ENCODE measurements at regions not wholly inside any gene's neighbourhood (a gene's known extent, or its start where the extent isn't known, plus 50 kb on each side); places are given as distances from the start of the nearest gene placed in this dataset.
"Not testable (repeated sequence)": the region's sequence is repeated elsewhere in the genome, so short reads cannot be mapped to it uniquely, and the experiment has no call there.

DNA sequence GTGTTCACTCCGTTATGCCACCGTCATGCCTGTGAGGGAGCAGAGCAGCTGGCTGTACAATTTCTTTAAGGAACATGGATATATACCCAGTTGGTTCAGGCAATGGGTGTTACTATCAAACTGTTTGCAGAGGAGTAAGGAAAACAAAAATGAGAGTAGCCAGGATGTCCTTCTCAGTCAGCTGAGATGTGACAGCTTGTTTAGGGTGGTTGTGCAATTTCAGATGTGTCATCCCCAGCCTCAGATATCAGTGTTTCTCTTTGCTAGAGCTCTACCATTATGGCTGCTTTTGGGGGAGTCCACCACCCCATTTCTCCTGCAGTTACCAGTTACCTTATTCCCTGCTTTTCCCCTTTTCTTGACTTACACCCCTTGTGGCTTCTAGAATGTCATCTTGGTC, 135.2 kb upstream of the SLC24A2 start:
- Mint-ChIP-seq H3K27ac (no peak overlapping the region), H3K4me3 (no peak overlapping the region), H3K27me3 (peaks cover 1% of the 10 kb centered on the region), H3K4me1 (peaks cover 14% of the 10 kb centered on the region), H3K36me3 (no peaks in the 10 kb centered on the region), H3K9me3 (no peaks in the 10 kb centered on the region)

GRCh38 chr9:19922476-19923118, 133.8 kb upstream of the SLC24A2 start:
- Mint-ChIP-seq H3K27ac (no peak overlapping the region), H3K4me1 (peaks cover 9% of the 10 kb centered on the region), H3K36me3 (no peaks in the 10 kb centered on the region), H3K27me3 (peaks cover 1% of the 10 kb centered on the region), H3K9me3 (no peaks in the 10 kb centered on the region), H3K4me3 (no peak overlapping the region)

DNA sequence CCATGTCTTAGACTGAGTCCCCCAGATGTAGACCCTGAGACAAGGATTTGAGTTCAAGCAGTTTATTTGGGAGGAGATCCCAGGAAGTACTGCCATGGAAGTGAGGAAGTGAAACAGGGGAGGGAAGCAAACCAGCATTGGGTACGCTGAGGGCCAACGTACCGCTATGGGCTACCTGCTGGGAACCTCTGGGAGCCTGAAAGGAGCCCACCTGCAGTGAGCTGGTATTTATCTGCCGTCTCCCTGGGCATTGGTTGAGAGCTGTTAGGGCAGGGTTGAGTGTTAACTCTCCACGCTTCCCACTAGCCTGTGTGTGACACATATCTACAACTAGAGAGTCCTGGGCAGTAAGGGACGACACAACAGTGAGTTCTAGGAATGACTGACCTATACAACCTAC, 131.6 kb upstream of the SLC24A2 start:
- Mint-ChIP-seq H3K4me1 (no peaks in the 10 kb centered on the region), H3K27ac (no peak overlapping the region), H3K9me3 (no peaks in the 10 kb centered on the region), H3K4me3 (no peak overlapping the region), H3K36me3 (no peaks in the 10 kb centered on the region), H3K27me3 (peaks cover 1% of the 10 kb centered on the region)

- Mint-ChIP-seq H3K9me3 (no peaks in the 10 kb centered on the region), H3K27ac (peak overlapping the region; percentile 9), H3K4me1 (no peaks in the 10 kb centered on the region), H3K27me3 (peaks cover 1% of the 10 kb centered on the region), H3K36me3 (no peaks in the 10 kb centered on the region), H3K4me3 (no peak overlapping the region)
Observed at GRCh38 chr9:19918630-19919029, 129.8 kb upstream of the SLC24A2 start.

DNA sequence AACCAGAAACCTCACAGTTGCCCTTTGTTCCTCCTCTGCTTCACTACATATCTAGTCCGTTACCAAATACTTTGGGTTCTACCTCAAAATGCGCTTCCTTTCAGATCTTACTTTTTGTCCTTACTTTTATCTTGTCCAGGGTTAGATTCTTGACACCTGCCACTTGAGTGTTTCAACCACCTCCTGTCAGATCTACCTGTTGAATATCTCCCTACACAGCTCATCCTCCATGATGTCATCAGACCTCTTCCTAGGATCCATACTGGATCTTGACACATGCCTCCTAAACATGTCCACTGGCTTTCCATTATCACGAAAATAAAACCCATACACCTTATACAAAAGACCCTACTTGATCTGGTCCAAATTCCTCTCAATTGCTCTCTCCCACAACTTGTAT, 125.2 kb upstream of the SLC24A2 start:
- Mint-ChIP-seq H3K36me3 (no peaks in the 10 kb centered on the region), H3K4me3 (no peak overlapping the region), H3K4me1 (no peaks in the 10 kb centered on the region), H3K27me3 (no peaks in the 10 kb centered on the region), H3K9me3 (no peaks in the 10 kb centered on the region), H3K27ac (no peak overlapping the region)

GRCh38 chr9:19913151-19913550, 124.3 kb upstream of the SLC24A2 start:
- Mint-ChIP-seq H3K4me1 (no peaks in the 10 kb centered on the region), H3K36me3 (no peaks in the 10 kb centered on the region), H3K27ac (no peak overlapping the region), H3K4me3 (no peak overlapping the region), H3K27me3 (no peaks in the 10 kb centered on the region), H3K9me3 (no peaks in the 10 kb centered on the region)

- H3K36me3 Mint-ChIP-seq = no peaks in the 10 kb centered on the region
- no peaks in the 10 kb centered on the region for H3K9me3 Mint-ChIP-seq
- H3K27ac Mint-ChIP-seq = no peak overlapping the region
- no peak overlapping the region for H3K4me3 Mint-ChIP-seq
- no peaks in the 10 kb centered on the region for H3K4me1 Mint-ChIP-seq
- H3K27me3 Mint-ChIP-seq = peaks cover 1% of the 10 kb centered on the region
Observed at GRCh38 chr9:19903076-19903475, 114.2 kb upstream of the SLC24A2 start.

DNA sequence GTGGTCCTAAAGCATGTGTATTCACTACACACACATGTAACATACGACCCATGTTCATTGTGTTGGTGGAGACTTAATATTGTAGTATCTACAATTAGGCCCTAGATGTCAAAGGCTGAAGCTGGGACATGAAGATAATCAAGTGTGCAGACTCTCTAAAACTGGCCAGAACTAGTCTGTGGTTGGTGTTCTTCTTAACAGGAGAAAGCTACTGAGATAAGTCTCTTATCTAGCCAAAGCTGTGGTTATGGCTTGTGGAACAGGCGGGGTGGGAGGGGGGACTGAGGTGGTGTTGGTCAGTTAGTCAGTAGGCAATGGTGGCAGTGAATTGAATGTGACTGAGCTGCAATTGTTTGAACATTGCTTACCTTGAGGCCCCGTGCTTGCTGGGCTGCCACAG, 112.7 kb upstream of the SLC24A2 start:
- H3K4me1 Mint-ChIP-seq = no peaks in the 10 kb centered on the region
- H3K27me3 Mint-ChIP-seq = peaks cover 1% of the 10 kb centered on the region
- H3K4me3 Mint-ChIP-seq = no peak overlapping the region
- no peaks in the 10 kb centered on the region for H3K9me3 Mint-ChIP-seq
- no peaks in the 10 kb centered on the region for H3K36me3 Mint-ChIP-seq
- H3K27ac Mint-ChIP-seq = no peak overlapping the region

- no peaks in the 10 kb centered on the region for H3K27me3 Mint-ChIP-seq
- H3K9me3 Mint-ChIP-seq = no peaks in the 10 kb centered on the region
- no peaks in the 10 kb centered on the region for H3K36me3 Mint-ChIP-seq
- no peaks in the 10 kb centered on the region for H3K4me1 Mint-ChIP-seq
- no peak overlapping the region for H3K4me3 Mint-ChIP-seq
- no peak overlapping the region for H3K27ac Mint-ChIP-seq
Observed at GRCh38 chr9:19896161-19896560, 107.3 kb upstream of the SLC24A2 start.

GRCh38 chr9:19895578-19895977, 106.7 kb upstream of the SLC24A2 start:
- not testable (repeated sequence) for H3K27ac Mint-ChIP-seq, H3K4me1 Mint-ChIP-seq, H3K4me3 Mint-ChIP-seq, H3K27me3 Mint-ChIP-seq, H3K9me3 Mint-ChIP-seq, H3K36me3 Mint-ChIP-seq

GRCh38 chr9:19895006-19895405, 106.2 kb upstream of the SLC24A2 start:
- no peaks in the 10 kb centered on the region for H3K36me3 Mint-ChIP-seq
- no peaks in the 10 kb centered on the region for H3K9me3 Mint-ChIP-seq
- H3K4me3 Mint-ChIP-seq = no peak overlapping the region
- H3K27ac Mint-ChIP-seq = no peak overlapping the region
- H3K4me1 Mint-ChIP-seq = no peaks in the 10 kb centered on the region
- H3K27me3 Mint-ChIP-seq = no peaks in the 10 kb centered on the region

GRCh38 chr9:19885608-19886007, 96.8 kb upstream of the SLC24A2 start:
- Mint-ChIP-seq H3K36me3 (no peaks in the 10 kb centered on the region), H3K9me3 (peaks cover 4% of the 10 kb centered on the region), H3K27me3 (peaks cover 8% of the 10 kb centered on the region), H3K4me1 (no peaks in the 10 kb centered on the region), H3K27ac (no peak overlapping the region), H3K4me3 (no peak overlapping the region)

DNA sequence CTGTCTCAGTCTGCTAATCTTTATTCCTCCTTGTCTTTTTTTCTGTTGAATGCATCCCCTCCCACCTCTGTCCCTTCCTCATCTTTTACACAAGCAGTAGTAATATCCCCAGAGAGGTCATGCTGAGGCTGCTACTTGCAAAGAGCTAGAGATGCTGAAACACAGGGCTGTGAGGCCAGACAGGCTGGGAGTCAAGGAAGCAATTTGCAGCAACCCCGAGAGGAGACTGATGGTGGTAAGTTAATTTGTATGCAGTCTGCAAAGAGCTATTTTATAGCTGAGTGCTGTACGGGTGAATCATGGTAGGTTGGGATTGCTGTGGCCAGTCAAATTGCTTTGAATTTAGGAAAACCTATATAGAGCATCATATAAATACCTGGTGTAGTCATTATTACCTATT, 90.2 kb upstream of the SLC24A2 start:
- H3K9me3 Mint-ChIP-seq = peaks cover 8% of the 10 kb centered on the region
- no peaks in the 10 kb centered on the region for H3K4me1 Mint-ChIP-seq

DNA sequence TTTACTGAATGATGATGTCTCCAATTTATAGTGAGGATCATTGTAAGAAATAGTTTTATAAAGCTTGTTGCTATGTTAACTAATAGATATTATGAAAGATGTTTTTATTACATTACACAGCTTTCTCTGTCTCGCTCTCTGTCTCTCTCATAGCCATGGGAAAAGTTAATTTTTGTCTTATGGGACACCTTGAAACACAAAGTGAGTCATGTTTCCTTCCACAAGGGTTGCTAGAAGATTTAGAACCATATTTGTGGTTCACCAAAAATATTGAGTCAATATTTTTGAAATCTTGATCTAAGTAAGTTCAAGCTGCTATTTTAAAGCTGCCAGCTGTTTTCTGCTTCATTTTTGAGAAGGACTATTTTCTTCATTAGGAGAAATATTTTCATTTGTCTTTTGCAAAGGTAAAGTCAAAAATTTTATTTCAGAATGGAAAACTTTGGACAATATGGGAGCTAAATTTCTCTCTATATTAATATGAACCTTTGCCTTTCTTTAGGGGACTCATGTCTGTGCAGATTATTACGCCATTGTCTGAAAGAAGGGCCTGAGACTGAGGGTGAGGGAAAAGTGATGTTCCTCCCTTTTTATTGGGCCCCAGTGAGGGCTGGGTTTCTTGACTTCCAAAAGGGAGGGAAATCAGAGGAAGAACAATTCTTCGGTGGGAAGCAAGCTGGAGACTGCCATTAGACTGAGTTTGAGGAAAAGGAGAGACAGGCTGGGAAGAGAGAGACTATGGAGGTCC, 87.9 kb upstream of the SLC24A2 start:
- Mint-ChIP-seq H3K27ac (no peak overlapping the region), H3K36me3 (peaks cover 2% of the 10 kb centered on the region), H3K4me3 (no peak overlapping the region), H3K4me1 (no peaks in the 10 kb centered on the region), H3K9me3 (peaks cover 15% of the 10 kb centered on the region), H3K27me3 (peaks cover 26% of the 10 kb centered on the region)

More for the DNA sequence above, 90.2 kb upstream of the SLC24A2 start:
- Mint-ChIP-seq H3K27me3 (peaks cover 23% of the 10 kb centered on the region), H3K27ac (no peak overlapping the region), H3K4me3 (no peak overlapping the region), H3K36me3 (no peaks in the 10 kb centered on the region)

DNA sequence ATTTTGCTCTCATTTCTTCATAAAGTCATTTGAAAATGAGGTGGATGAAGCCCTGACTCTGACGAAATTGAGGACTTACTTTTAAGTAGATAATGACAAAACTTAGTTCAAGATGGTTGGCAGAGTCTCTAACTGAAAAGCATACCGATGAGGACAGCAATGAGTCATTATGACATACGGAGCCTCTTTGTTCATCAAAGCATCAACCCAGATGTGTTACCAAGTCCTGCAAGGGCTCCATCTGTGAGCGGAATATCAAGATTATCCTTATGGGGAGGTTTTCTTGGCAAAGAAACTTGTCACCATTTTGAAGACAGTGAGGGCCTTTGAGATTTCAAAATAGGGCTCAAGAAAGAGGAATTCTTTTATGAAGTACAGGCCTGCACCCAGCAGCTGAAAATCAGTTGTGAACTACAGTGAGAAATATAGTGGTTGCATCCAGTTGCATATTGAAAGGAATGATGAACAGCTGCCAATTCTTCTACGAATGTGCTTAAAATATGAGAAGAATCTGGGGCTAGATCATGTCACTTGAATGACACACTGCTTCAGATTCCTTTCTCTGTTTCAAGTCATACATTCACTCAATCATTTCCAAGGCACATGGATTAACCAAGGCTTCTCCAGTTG, 86.6 kb upstream of the SLC24A2 start:
- Mint-ChIP-seq H3K27me3 (peaks cover 24% of the 10 kb centered on the region), H3K9me3 (peaks cover 18% of the 10 kb centered on the region), H3K27ac (no peak overlapping the region), H3K4me3 (no peak overlapping the region), H3K36me3 (peaks cover 2% of the 10 kb centered on the region), H3K4me1 (no peaks in the 10 kb centered on the region)

DNA sequence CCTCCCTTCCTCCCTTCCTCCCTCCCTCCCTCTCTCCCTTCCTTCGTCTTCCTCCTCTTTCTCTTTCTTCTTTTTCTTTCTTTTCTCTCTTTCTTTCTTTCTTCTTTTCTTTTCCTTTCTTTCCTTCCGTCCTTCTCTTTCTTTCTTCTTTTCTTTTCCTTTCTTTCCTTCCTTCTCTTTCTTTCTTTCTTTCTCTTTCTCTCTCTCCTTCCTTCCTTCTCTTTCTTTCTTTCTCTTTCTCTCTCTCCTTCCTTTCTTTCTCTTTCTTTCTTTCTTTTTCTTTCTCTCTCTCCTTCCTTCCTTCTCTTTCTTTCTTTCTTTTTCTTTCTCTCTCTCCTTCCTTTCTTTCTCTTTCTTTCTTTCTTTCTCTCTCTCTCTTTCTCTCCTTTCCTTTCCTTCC, 84.4 kb upstream of the SLC24A2 start:
- H3K9me3 Mint-ChIP-seq = peaks cover 16% of the 10 kb centered on the region
- peaks cover 18% of the 10 kb centered on the region for H3K27me3 Mint-ChIP-seq
- H3K4me1 Mint-ChIP-seq = not testable (repeated sequence)

More for the DNA sequence above, 84.4 kb upstream of the SLC24A2 start:
- peak overlapping the region; percentile 38 for H3K27ac Mint-ChIP-seq
- not testable (repeated sequence) for H3K36me3 Mint-ChIP-seq, H3K4me3 Mint-ChIP-seq

All from activated naive CD4-positive, alpha-beta T cell treated with anti-CD3 and anti-CD28 coated beads, Interleukin-2, amount 50 U/mL, for 24 hours (primary cell).